Skeletal muscle cell (primary cell): ENCODE measurements at regions not wholly inside any gene's neighbourhood (a gene's known extent, or its start where the extent isn't known, plus 50 kb on each side); places are given as distances from the start of the nearest gene placed in this dataset.
A peak's percentile ranks its signal among the peaks of the same experiment; 100 is the strongest.
"Not testable (repeated sequence)": the region's sequence is repeated elsewhere in the genome, so short reads cannot be mapped to it uniquely, and the experiment has no call there.

Experiments
- DNase-seq: peaks from one replicate; pipeline ENCODE4 v3.0.0-alpha.2; 2010; ENCODE audit warnings: low read depth
- H3K4me3 ChIP-seq: 2 replicates; pipeline ENCODE4 v1.5.1; 2011; ENCODE audit warnings: low read depth, mild to moderate bottlenecking, control low read depth, low read length, moderate library complexity

DNA sequence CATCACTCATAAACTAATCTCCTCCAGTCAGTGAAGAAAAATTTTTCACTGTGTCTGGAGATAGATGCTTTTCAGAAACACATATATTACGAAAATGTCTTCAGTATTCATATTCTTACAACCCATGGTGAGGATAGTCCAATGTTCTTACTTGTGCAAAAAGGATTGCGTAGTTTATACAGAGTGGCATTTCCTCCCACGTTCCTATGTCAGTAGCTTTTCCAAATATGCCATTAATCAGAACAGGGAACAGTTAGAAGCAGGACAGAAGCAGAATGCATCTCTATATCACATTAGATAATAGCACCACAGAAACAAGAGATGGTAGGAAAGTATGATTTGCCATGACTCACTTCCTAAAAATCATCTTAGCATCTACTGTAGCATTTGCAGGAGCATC, 282.9 kb downstream of the SLITRK5 start:
- H3K4me3 ChIP-seq, result no peak overlapping the region
- no peak for DNase-seq

DNA sequence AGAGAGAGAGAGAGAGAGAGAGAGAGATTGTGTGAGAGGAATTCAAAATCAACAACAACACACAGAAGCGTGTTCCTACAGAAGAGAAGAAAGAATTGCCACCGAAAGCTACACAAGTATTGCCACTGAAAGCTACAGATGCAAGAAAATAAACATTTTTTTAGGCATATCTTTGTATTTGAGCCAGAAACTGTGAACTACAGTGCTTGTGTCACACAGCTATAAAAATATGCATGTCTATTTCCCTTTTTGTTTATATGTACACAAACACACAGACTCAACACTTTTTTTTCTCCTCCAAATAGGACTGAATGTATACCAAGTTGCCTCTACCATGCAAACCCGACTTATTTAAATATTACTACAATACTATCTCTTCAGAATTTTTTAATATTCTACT, 290.4 kb downstream of the SLITRK5 start:
- no peak overlapping the region for H3K4me3 ChIP-seq
- no peak for DNase-seq

DNA sequence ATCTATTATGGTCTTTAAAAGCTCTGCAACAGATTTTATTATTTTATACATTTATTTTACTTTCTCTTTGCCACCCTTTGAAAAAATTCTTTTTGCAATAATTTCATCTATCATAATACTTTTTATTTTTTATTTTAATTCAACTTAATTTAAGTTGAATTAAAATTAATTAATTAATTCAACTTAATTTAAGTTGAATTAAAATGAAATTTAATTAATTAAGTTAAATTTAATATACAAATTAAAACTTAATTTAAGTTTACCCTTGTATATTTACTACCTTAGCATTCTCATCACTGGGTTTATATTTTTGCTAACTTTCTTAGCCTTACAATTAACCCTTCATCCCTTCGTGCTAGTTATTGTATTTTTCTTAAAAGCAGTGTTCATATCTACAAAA, 301.4 kb downstream of the SLITRK5 start:
- no peak overlapping the region for H3K4me3 ChIP-seq
- DNase-seq, result no peak

DNA sequence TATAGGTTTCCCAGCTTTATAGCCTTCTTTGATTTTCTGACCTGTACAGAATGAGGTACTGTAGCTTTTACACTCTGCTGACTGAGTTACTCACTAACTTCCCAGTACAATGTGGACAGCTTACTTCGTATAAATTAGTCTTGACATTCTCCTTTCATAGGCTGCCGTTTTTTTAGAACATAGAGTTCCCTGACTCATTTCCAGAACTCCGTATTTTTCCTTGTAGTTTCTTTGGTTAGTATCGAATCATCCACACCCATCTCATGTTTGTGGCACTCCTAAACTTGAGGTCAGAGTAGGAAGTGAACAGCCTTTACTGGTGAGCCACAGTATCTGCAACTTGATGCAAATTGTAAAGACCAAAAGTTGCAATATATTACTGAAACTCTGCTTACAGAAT, 303.9 kb downstream of the SLITRK5 start:
- no peak overlapping the region for H3K4me3 ChIP-seq
- DNase-seq, result peak; percentile 85

DNA sequence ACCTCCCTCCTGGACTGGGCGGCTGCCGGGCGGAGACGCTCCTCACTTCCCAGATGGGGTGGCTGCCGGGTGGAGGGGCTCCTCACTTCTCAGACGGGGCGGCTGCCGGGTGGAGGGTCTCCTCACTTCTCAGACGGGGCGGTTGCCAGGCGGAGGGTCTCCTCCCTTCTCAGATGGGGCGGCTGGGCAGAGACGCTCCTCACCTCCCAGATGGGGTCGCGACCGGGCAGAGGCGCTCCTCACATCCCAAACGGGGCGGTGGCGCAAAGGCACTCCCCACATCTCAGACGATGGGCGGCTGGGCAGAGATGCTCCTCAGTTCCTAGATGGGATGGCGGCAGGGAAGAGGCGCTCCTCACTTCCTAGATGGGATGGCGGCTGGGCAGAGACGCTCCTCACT, 305.5 kb downstream of the SLITRK5 start:
- H3K4me3 ChIP-seq, DNase-seq: not testable (repeated sequence)

DNA sequence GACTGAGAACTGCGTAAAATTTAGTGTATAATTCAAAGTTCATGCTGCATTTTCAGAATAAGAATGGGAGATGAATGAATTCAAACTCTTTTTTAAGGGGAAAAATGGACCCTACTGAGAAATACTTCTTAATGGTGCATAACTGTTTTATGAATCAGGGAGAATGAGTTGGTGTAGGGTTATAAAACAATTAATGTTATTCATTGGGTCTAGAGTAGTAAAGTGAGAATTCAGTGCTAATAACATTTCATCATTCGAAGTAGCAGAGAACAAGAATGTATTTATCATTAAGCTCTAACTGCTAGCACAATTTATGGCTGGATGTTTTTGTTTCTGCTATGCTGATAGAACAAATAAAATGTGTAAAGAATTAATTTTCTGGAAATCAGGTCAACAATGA, 310.2 kb downstream of the SLITRK5 start:
- DNase-seq, result no peak
- H3K4me3 ChIP-seq, result no peak overlapping the region

DNA sequence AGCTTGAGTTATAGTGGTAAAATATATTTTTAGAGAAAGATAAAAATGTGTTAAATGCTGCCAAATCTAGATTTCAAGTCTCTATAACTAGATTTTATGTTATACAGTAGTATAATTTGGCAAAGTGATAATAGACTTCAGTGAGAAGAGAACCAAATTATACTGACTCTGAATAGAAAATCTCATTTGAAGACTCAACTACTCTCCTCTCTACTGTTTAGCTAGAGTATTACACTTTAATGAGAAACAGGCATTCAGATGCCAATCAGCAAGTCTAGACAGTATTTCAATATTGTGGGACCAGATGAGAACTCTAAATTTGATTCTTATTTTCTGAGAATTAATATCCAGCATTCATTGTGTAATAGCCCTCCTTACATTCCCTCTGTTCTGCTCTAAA, 311.2 kb downstream of the SLITRK5 start:
- no peak for DNase-seq
- H3K4me3 ChIP-seq, result no peak overlapping the region

DNA sequence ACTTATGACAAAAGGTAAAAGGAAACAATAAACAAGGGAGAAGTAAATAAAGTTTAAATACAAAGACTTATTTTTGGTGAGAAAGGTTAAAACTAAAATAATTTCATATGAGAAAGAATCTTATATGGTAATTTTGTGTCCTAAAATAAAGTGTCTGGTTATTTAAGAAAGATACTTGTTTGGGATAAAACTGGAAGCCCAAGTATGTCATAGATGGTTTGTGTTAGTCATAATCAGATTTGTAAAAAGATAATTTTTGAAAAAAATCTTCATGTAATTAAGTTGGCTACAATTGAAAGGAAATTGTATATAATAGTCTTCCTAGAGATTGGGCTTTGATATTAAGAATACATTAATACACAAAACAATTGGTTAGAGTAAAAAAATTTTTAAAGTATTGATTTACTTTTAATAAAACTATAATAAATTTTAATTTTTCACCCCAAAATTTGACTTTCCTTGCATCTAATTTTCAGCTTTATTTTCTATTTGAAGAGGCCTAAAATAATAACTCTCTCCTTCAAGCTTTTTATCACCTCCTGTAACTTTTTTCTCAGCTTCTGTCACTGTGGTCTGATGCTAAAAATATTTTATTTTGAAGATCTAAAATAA, 315.6 kb downstream of the SLITRK5 start:
- no peak overlapping the region for H3K4me3 ChIP-seq
- no peak for DNase-seq

DNA sequence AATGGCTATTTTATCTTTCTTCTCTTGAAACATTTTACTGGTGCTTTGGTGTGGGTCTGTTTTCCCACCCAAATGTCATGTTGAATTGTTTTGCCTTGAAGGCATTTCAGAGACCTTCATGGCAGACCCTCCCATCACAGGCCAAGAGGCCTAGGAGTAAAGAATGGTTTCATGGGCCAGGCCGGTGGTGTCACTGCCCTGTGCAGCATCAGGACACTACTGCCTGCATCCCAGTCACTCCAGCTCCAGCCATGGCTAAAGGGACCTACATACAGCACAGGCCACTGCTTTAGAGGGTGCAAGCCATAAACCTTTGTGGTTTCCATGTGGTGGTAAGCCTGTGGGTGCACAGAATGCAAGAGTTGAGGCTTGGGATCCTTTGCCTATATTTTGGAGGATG, 326.9 kb downstream of the SLITRK5 start:
- DNase-seq, result no peak
- no peak overlapping the region for H3K4me3 ChIP-seq

DNA sequence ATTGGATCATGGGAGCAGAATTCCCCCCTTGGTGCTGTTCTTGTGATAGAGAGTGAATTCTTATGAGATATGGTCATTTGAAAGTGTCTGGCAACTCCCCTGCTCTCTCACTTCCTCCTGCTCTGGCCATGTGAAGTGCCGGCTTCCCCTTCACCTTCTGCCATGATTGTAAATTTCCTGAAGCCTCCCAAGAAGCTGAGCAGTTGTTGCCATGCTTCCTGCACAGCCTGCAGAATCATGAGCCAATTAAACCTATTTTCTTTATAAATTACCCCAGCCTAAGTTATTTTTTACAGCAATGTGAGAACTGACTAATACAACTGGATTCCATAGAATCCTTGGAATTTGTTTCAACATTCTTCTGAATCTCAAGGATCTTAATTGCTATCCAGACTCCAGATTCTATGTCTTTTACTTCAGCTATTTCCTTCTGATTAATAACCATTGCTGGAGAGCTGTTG, 328.1 kb downstream of the SLITRK5 start:
- peak; percentile 38 for DNase-seq
- H3K4me3 ChIP-seq, result no peak overlapping the region

DNA sequence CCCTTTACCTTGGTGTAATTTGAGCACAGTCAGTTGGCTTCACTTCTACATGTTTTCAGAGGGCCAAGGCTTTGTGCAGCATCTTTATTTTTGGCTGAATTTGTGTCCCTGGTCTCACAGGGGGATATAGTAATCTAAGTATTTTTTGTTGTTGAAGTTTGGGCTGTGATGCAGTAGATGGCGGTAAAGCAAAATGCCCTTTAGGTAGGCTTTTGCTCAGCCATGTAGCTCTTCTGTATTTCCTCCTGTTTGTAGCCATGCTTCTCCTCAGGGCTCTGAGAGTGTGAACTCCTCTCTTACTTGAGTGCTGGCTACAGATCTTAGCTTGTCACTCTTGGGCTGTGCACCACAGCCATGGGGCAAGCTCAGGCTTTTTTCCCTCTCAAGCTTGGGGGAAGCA, 328.6 kb downstream of the SLITRK5 start:
- no peak overlapping the region for H3K4me3 ChIP-seq
- DNase-seq, result peak; percentile 9

DNA sequence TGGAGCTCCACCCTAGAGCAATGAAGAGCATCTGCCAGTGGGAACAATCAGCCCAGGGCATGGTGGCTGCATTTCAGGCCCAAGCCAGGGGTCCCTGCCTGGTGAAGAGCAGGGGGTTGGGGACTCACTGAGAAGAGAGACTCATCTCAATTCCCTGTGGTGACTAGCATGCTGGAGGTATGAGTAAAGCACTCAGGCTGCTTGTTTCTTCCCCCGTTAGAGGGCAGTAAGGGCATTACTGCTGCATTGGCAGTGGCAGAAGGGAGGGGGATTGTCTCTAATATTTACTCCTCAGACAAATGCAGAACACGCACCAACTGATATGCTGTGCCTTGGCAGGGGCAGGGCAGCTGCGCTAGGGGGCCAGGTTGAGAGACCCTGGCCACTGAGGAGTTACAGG, 329.1 kb downstream of the SLITRK5 start:
- no peak for DNase-seq
- no peak overlapping the region for H3K4me3 ChIP-seq

DNA sequence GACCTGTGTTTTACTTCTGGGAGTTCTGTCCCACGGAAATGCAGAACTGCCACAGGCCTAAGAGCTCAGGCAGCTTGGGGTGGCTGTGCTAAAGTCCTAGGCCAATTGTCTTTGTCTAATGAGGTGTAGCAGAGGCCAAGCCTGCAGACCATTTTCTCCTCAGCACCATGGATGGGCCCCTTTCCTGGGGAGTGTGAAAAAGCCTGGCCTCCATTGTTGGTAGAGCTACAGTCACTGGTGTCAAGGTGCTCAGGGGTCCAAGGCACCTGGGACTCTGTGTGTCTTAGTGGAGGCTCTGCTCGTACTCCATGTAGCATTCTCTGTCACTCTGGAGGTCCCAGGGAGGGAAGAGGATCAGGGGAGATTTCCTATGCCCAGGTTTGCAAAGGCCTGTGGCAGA, 329.6 kb downstream of the SLITRK5 start:
- H3K4me3 ChIP-seq, result no peak overlapping the region
- DNase-seq, result no peak

DNA sequence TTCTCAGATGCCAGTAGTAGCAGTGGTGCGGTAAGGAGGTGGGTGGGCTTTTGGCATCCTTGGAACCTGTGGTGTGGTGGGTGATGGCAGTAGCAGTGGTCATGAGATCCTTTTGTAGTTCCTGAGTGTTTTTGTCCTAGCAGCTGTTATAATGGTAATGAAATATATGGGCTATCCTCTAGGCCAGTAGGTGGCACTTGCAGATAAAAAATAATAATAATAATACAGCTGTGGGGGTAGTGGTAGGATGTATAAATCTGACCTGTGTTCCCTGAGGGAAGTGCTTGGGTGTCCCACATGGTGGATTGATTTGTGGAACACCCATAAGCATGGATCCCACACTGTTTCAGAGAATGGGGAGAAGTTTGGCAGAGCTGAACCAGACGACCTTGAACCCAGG, 334.0 kb downstream of the SLITRK5 start:
- DNase-seq, result no peak
- H3K4me3 ChIP-seq, result no peak overlapping the region

DNA sequence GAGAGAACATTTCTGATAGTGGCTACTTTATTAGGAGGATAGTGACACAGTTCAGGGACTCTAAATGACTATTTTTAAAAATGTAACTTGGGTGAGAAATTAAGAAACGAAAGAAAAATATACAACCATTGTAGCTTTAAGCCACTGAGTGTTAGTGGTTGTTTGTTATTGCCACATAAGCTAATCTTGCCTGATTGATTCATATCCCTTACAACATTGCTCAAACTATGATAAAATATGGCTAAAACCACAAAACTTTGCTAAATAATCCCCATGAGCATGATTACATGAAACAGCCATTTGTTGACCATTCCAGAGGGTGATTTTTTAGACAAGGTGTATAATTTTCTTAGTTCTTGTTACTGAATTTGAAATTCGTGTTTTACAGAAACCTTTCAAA, 343.4 kb downstream of the SLITRK5 start:
- DNase-seq, result no peak
- no peak overlapping the region for H3K4me3 ChIP-seq

DNA sequence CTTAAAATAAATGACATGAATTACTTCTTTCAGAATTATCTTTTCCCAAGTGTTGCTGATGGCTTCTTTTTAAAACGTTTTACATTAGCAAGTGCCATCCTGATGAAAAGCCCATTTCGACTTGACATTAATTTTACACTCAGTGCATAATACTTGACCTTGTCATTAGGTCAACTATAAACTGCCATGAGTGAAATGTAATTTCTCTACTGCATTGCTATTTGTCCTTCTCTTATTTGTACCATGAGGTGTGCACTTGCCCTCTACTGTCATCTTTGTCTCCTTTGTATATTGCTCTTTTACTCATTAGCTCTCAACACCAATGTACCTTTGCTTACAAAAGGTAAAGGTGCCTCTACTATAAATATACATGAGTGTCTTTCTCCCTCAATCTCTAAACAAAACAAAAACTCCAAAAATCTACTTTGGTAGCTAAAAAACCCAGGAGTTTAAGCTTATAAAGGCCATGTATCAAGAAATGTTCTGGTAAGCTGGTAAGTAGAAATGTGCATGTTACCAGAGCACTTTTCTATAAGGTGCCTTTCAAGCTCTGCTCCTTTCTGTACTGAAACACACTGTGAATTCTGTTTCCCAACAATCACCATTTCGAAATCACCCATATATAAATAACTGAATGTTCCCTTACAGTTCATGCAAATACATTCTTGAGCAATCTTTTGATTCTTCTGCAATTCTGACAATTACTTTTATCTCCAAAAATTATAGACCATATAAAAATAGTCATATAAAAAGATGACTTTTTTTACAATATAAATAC, 351.4 kb downstream of the SLITRK5 start:
- peak; percentile 65 for DNase-seq
- H3K4me3 ChIP-seq, result no peak overlapping the region

DNA sequence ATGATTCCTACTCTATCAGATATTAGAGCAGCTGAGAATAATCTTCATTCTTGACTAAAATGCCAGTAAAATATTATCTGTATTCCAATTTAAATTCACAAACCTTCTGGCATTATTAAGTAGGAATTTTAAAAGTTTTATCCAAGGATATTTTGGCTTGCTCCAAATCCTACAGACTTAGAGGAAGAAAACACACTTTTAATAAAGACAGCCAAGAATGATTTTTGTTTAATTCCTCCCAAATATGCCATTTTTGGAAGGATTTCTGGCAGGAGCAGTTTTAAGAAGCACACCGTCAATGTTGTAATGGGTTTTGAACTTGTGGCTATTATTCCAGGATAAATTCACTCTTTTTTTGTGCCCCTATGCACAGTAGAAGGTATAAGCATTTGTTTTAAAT, 355.1 kb downstream of the SLITRK5 start:
- DNase-seq, result no peak
- no peak overlapping the region for H3K4me3 ChIP-seq

DNA sequence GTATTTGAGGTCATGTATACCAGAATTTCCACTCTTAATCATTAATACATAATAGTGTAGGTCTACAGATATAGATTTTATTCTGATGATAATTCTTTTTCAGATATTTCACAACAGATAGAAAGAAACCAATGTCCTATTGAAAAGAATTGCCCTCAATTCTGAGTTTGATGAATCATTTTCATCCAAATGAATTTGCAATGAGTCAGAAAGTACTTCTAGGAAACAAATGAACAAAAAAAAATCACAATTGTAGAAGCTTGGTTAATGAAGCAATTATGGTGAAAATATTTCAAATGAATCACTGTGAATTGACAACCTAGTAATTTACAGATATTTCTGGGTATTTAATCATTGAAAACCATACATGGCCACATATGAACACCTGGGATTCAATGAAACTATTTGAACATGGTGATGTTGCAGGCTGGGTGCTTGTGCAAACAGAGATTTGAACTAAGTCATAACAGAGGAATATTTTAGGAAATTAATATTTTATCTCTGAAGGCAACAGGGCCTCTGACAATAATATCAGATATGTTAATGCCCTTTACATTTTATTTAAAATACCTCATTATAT, 360.9 kb downstream of the SLITRK5 start:
- DNase-seq, result no peak
- H3K4me3 ChIP-seq, result no peak overlapping the region

DNA sequence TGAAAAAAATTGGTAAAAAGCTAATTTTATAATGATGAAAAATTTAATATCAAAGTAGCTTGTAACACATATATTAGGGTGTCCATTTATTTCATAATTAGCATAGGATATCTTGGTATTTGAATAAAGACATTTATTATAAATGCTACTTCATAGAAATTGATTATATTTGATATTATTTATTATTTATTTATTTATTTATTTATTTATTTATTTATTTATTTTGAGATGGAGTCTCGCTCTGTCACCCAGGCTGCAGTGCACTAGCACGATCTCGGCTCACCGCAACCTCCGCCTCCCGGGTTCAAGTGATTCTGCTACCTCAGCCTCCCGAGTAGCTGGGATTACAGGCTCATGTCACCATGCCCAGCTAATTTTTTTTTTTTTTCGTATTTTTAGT, 365.0 kb downstream of the SLITRK5 start:
- DNase-seq, H3K4me3 ChIP-seq: not testable (repeated sequence)

DNA sequence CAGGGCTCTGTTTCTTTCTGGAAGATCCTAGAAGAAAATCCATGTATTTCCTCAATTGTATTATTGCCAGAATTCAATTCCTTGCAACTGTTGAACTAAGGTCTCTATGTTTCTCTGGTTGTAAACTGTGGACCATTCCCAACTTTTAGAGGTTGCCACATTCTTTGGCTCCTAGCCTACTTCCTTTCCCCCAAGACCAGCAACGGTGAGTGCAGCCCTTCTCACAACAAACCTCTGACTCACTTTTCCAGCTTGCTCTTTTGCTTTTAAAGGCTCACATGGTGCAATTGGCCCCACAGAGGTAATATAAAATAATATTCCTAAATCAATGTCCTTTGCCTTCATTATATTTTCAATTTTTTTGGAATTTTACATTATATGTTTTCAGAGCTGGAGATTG, 371.3 kb downstream of the SLITRK5 start:
- H3K4me3 ChIP-seq, result no peak overlapping the region
- DNase-seq, result peak; percentile 85
